Keratinocyte (primary cell): ENCODE measurements at regions not wholly inside any gene's neighbourhood (a gene's known extent, or its start where the extent isn't known, plus 50 kb on each side); places are given as distances from the start of the nearest gene placed in this dataset.

Source experiments
- EZH2 ChIP-seq: IDR thresholded peaks from one replicate; pipeline ENCODE4 v1.6.1; 2012; ENCODE audit warnings: inconsistent platforms, mild to moderate bottlenecking, low read length, moderate library complexity
- TF ChIP-seq, protein P1 (sequence below), 3 experiments: IDR thresholded peaks in 1 of 3; conservative IDR thresholded peaks in 1 of 3; optimal IDR thresholded peaks in 1 of 3; 2 replicates in 2 of 3; 3 replicates in 1 of 3; pipeline versions ENCODE3 to v1.5.1; 2011; ENCODE audit warnings: low read length in 3 of 3, mild to moderate bottlenecking in 3 of 3, moderate library complexity in 2 of 3, control low read depth in 1 of 3, inconsistent platforms in 1 of 3; ENCODE audit not compliant: insufficient read depth in 2 of 3; ENCODE audit errors: extremely low read depth in 1 of 3

DNA sequence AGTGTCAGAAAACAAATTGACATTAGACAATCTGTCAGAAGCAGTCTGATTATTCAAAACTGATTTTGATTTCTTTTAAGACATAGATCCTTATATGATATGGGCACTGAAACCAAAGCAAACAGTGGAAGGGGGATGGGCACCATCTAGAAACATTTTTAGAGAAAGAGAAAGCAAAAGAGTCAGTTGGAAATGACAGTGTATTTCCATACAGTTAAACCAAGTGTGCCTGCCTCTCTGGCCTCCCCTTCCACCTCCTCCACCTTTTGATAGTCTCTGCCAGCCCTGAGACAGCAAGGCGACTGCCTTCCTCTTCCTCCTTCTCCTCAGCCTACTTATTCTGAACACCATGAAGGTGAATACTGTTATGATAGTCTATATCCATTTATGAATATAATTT lies 949.7 kb downstream of the AMY1C start:
- TF ChIP-seq, protein P1, sequence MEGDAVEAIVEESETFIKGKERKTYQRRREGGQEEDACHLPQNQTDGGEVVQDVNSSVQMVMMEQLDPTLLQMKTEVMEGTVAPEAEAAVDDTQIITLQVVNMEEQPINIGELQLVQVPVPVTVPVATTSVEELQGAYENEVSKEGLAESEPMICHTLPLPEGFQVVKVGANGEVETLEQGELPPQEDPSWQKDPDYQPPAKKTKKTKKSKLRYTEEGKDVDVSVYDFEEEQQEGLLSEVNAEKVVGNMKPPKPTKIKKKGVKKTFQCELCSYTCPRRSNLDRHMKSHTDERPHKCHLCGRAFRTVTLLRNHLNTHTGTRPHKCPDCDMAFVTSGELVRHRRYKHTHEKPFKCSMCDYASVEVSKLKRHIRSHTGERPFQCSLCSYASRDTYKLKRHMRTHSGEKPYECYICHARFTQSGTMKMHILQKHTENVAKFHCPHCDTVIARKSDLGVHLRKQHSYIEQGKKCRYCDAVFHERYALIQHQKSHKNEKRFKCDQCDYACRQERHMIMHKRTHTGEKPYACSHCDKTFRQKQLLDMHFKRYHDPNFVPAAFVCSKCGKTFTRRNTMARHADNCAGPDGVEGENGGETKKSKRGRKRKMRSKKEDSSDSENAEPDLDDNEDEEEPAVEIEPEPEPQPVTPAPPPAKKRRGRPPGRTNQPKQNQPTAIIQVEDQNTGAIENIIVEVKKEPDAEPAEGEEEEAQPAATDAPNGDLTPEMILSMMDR (optimal IDR thresholded peaks at IDR 0.05 in 1 of 3, IDR thresholded peaks at IDR 0.05 in 1 of 3, conservative IDR thresholded peaks at IDR 0.05 in 1 of 3; ENCODE audit: extremely low read depth in 1 of 3, insufficient read depth in 2 of 3, low read length in 3 of 3): no peak
- TF ChIP-seq EZH2: no peak
